Heart left ventricle (tissue), 13 donors: ENCODE measurements at regions not wholly inside any gene's neighbourhood (a gene's known extent, or its start where the extent isn't known, plus 50 kb on each side); places are given as distances from the start of the nearest gene placed in this dataset.

ENCODE experiments used
- CTCF ChIP-seq, 12 donors: fragments of 200-600 bp; sonication (generic) in 4 of 12; IDR thresholded peaks; one replicate each; pipeline versions ENCODE4 v1.5.0 to v1.8.0; 2018 to 2022; ENCODE audit warnings: antibody characterized with exemption in 12 of 12, mild to moderate bottlenecking in 5 of 12
- POLR2A ChIP-seq, 2 donors: fragments of 450-650 bp; IDR thresholded peaks; one replicate each; pipeline ENCODE4 v1.6.1; 2017; ENCODE audit warnings: antibody characterized with exemption in 2 of 2, mild to moderate bottlenecking in 2 of 2, moderate library complexity in 2 of 2
- donor health status: ischemic (EF 13 %, LVEDD 7.1; RV severe dilation, severe dysfunction).
- donor health status: DM: no; HTN: yes; CAD: no.
- donor health status: DM: no; HTN: no; CAD: no.
- donor health status: ischemic (EF 25% LVEDD 6.9; RV normal size, moderate dysfunction).
- donor health status: ischemic (EF 25% LVEDD 5.7; RV mildly dilated, moderate dysfunction).
- donor health status: ischemic (EF 35%, LVEDD 5.7; RV mildly dilated, moderate dysfunction).
- donor health status: nonischemic (EF 11% LVEDD 7.7; RV severe dilation, severe dysfunction).
- donor health status: DM: yes; HTN: yes; CAD: no.
- donor health status: PGD.
- donor health status: ischemic (EF 29% LVEDD 5.4; RV normal size, mild dysfunction).
- donor health status: nonischemic (EF 23%, LVEDD 6.1; RV moderate dilation, normal function).

- TF ChIP-seq CTCF (IDR thresholded peaks at IDR 0.05) (no peak), POLR2A (IDR thresholded peaks at IDR 0.05) (no peak)
Observed at GRCh38 chr10:57303566-57303965, 942.5 kb upstream of the ZWINT start.
